KOPT-K1 (cell line): ENCODE measurements at regions not wholly inside any gene's neighbourhood (a gene's known extent, or its start where the extent isn't known, plus 50 kb on each side); places are given as distances from the start of the nearest gene placed in this dataset.

ENCODE experiments used
- H3K27ac ChIP-seq: fragments of 200-600 bp; sonication (generic); 2 replicates; pipeline ENCODE4 v1.5.1; 2016; ENCODE audit warnings: antibody characterized with exemption, mild to moderate bottlenecking, low read depth, low read length; ENCODE audit not compliant: poor library complexity, severe bottlenecking
- H3K36me3 ChIP-seq: fragments of 200-600 bp; sonication (generic); 2 replicates; pipeline ENCODE4 v1.5.1; 2017; ENCODE audit warnings: antibody characterized with exemption, mild to moderate bottlenecking, low read length, moderate library complexity; ENCODE audit not compliant: insufficient read depth
- H3K9me3 ChIP-seq: fragments of 200-600 bp; sonication (generic); 2 replicates; pipeline ENCODE4 v1.5.1; 2017; ENCODE audit warnings: antibody characterized with exemption, low read length, mild to moderate bottlenecking; ENCODE audit not compliant: insufficient read depth, poor library complexity, severe bottlenecking

GRCh38 chr13:74406420-74406819 is 272.2 kb upstream of the KLF12 start:
- no peaks in the 10 kb centered on the region for H3K9me3 ChIP-seq
- H3K36me3 ChIP-seq, result no peaks in the 10 kb centered on the region
- no peak overlapping the region for H3K27ac ChIP-seq

- Histone ChIP-seq H3K9me3 (no peaks in the 10 kb centered on the region), H3K27ac (no peak overlapping the region), H3K36me3 (no peaks in the 10 kb centered on the region)
Measured at GRCh38 chr13:74398599-74398998, 264.4 kb upstream of the KLF12 start.

DNA sequence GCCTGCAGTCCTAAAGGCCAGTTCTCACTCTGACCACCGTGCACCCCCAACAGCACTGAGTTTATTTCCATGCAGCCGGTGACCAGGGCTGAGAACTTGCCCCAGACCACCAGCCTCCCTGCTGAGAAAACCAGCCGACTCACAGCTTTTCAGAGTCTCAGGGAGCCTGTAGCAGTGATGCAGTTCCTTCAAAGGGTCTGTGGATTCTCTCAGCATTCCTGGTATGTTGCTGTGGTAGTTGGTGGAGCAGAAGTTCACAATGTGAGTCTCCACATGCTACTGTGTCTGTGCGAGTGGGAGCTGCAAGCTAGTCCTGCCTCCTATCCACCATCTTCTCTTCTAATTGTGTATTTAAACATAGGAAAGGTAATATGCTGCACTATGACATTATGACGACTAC is 254.9 kb upstream of the KLF12 start:
- H3K36me3 ChIP-seq, result no peaks in the 10 kb centered on the region
- H3K9me3 ChIP-seq, result no peaks in the 10 kb centered on the region
- H3K27ac ChIP-seq, result no peak overlapping the region

DNA sequence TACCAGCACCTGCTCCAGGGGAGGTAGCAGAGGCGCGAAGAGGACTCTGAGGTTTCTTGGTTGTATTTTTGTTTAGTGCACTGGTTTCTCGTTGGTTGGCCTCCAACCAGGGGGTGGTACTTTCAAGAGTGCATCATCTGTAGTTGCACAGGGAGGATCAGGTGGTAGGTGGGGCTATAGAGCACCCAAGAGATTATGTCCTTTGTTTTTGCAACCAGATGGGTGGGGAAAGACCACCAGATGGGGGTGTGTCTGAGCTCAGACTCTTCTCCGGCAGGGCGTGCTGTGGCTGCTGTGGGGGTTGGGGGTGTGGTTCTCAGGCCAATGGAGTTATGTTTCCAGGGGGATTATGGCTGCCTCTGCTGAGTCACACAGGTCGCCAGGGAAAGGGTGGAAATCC is 254.4 kb upstream of the KLF12 start:
- Histone ChIP-seq H3K27ac (no peak overlapping the region), H3K36me3 (no peaks in the 10 kb centered on the region), H3K9me3 (no peaks in the 10 kb centered on the region)

DNA sequence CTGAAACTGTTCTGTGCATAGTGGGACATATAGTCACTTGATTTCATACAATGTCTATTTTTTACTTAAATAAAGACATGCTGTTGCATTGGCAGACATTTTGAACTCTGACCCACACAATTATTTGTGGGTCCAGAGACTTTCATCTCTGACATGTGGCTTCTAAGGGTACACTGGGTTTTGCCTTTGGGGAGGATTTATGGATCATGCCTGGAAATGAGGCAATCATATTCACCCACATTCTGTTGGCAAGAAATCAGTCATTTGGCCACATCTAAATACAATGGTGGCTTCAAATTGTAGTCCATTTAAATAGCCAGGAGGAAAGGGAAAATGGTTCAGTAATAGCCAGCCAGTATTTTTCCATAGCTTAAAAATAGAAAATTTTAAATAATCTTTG is 238.3 kb upstream of the KLF12 start:
- Histone ChIP-seq H3K27ac (no peak overlapping the region), H3K36me3 (no peaks in the 10 kb centered on the region), H3K9me3 (no peaks in the 10 kb centered on the region)

GRCh38 chr13:74367193-74367592 is 233.0 kb upstream of the KLF12 start:
- no peaks in the 10 kb centered on the region for H3K9me3 ChIP-seq
- H3K36me3 ChIP-seq, result no peaks in the 10 kb centered on the region
- no peak overlapping the region for H3K27ac ChIP-seq

DNA sequence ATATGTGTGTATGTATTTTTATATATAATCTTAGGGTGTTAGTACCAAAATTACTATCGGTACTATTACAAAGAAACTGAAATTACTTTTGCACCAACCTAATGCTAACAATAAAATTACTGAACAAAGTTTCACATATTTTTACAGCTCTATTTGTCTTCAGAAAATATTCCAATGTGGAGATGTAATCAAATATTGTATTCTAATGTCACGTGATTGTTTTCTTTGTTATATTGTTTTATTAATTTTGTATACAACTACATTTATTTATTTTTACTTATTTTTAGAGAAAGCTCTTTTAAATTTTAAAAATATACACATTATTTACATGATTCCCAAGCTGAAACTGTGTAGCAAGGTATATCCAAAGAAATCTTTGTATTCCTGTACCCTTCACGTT is 227.1 kb upstream of the KLF12 start:
- H3K36me3 ChIP-seq, result no peaks in the 10 kb centered on the region
- H3K9me3 ChIP-seq, result no peaks in the 10 kb centered on the region
- H3K27ac ChIP-seq, result no peak overlapping the region

DNA sequence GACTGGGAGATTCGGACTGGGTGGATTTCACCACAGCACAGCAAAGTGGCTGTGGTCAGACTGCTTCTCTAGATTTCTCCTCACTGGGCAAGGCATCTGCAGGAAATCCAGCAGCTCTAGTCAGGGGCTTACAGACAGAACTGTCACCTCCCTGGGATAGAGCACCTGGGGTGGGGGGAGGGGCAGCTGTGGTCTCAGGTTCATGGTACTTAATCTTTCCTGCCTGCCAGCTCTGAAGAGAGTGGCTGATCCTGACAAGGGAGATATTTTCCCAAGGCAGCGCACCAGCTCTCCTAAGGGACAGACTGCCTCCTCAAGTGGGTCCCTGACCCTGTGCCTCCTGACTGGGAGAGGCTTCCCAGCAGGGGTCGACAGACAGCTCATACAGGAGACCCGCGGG is 212.8 kb upstream of the KLF12 start:
- peaks cover 12% of the 10 kb centered on the region for H3K9me3 ChIP-seq

DNA sequence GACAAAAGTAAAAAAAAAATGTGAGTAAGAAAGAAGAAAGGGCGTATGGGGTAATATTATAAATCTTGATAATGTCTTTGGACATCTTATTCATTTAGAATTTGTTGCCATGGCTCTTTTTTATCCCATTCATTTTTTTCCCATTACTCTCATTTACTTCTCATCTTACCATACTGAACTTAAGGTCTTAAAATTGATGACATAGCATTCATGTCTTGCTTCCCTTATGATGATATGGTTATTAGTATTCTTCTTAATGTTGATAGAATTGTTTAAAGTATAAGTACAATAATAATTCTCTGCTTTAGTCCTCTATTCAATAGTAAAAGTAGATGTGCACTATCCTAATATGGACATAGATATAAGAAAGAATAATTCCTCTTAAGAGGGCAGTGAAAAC is 204.1 kb upstream of the KLF12 start:
- no peak overlapping the region for H3K27ac ChIP-seq
- H3K9me3 ChIP-seq, result peaks cover 4% of the 10 kb centered on the region
- no peaks in the 10 kb centered on the region for H3K36me3 ChIP-seq

More for the DNA sequence above, 212.8 kb upstream of the KLF12 start:
- Histone ChIP-seq H3K27ac (no peak overlapping the region), H3K36me3 (no peaks in the 10 kb centered on the region)

DNA sequence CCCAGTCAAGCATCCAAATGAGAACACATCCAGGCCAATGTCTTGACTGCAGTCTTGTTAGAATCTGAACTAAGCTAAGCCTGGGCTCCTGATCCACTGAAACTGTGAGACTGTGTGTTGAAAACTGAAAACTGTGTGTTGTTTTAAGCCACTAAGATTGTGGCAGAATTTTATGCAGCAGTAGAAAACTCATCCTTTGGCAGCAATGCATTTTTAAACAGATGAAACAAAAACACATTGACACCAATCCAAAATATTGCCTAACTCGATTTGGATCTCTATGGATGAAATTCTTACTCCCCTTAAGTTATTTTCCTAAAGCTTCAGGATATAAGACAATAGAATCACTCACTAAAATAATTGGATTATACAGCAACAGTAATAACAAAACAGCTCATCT is 202.3 kb upstream of the KLF12 start:
- H3K36me3 ChIP-seq, result no peaks in the 10 kb centered on the region
- H3K9me3 ChIP-seq, result peaks cover 4% of the 10 kb centered on the region
- H3K27ac ChIP-seq, result no peak overlapping the region

DNA sequence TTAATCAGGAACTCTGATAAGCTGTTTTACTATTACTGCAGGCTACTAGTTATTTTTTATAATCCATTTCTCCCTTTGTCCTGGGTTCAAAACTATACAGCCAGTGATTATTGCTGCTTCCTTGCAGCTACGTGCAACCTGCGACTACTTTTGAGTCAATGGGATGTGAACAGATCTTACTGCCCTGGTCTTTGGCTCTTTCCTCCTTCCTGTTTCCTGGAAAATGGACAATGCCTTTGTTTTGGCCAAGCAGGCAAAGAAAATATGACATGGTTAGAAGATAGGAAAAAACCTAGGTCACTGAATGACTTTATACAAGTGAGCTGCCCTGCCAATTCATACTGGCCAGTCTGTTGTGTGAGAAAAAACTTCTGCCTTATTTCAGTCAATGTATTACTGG is 201.2 kb upstream of the KLF12 start:
- Histone ChIP-seq H3K27ac (no peak overlapping the region), H3K36me3 (no peaks in the 10 kb centered on the region), H3K9me3 (peaks cover 4% of the 10 kb centered on the region)

- no peaks in the 10 kb centered on the region for H3K9me3 ChIP-seq
- H3K27ac ChIP-seq, result no peak overlapping the region
Measured at GRCh38 chr13:74329962-74330361, 195.8 kb upstream of the KLF12 start.

DNA sequence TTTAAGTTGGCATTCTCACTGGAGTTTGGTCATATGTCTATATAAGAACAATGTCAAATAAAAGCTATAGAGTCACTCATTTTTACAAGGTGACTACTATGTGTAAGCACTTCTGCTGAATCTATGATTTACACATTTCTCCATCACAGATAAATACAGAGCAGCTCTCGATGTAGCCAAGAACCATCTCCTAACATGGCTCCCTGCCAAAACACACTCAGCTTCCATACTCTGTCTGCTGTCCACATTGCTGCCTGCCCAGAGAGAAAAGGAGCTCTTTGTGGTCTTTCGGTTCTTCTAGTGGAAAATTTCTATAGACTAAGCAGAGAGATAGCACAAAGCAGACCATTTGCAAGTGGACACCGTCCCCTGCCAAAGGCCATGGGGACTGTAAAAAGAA is 190.9 kb upstream of the KLF12 start:
- Histone ChIP-seq H3K27ac (no peak overlapping the region), H3K36me3 (no peaks in the 10 kb centered on the region), H3K9me3 (no peaks in the 10 kb centered on the region)

More at GRCh38 chr13:74329962-74330361, 195.8 kb upstream of the KLF12 start:
- no peaks in the 10 kb centered on the region for H3K36me3 ChIP-seq

GRCh38 chr13:74324338-74324737 is 190.1 kb upstream of the KLF12 start:
- Histone ChIP-seq H3K36me3 (no peaks in the 10 kb centered on the region), H3K27ac (no peak overlapping the region), H3K9me3 (no peaks in the 10 kb centered on the region)

DNA sequence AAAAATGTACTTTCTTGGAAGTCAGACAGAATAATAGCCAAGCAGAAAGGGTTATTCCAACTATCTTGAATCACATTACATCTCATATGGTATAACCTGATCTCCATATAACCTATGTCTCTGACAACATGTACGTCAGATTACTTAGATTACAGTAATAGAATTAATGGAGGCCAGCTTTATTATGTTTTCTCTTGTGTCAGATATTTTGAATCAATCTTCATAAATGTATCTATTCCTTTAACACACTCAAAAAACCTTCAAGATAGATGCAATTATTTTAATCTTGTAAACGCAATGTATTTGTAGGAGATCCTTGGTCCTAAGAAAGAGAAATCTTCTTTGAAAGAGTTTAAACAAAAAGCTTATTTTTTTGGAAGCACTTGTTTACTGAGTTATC is 188.4 kb upstream of the KLF12 start:
- Histone ChIP-seq H3K27ac (no peak overlapping the region), H3K9me3 (no peaks in the 10 kb centered on the region), H3K36me3 (no peaks in the 10 kb centered on the region)

DNA sequence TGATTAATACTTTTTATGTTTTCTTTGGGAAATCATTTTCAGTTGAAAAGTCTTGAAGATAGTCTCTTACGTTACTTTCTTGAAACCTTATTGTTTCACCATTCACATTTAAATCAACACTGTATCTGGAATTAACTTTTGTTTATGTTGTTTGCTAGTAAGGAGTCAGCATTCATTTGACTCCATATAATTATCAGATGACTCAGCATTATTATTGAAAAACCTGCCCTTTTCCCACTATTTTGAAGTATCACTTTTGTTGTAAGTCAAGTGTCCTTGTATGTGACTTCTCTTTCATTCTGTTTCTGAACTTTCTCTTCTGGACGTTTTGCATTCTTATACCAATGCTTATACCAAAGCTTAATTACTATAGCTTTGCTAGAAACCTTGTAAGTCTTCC is 186.1 kb upstream of the KLF12 start:
- Histone ChIP-seq H3K36me3 (no peaks in the 10 kb centered on the region), H3K9me3 (no peaks in the 10 kb centered on the region), H3K27ac (no peak overlapping the region)

DNA sequence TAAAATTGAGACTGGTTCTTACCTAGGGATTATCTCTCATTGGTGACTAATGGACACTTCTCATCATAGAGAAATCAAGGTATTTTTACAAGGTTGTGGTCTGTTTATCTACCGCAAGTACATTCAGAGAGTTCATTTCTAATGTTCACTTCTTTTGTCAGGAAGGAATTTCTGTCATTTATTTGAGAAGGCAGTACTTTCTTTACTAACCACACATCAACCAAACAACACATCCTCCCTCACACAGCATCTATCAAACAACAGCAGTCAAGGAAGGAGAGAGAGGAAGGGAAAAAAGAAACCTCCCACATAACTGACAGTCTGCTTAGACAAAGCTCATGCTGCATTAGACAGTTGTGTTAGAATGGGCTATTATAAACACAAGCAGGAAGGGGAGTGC is 182.3 kb upstream of the KLF12 start:
- no peaks in the 10 kb centered on the region for H3K9me3 ChIP-seq
- no peak overlapping the region for H3K27ac ChIP-seq
- H3K36me3 ChIP-seq, result no peaks in the 10 kb centered on the region
